GM18498 (cell line): ENCODE measurements at regions not wholly inside any gene's neighbourhood (a gene's known extent, or its start where the extent isn't known, plus 50 kb on each side); places are given as distances from the start of the nearest gene placed in this dataset.

ENCODE experiments used
- ATAC-seq: cut with Tn5 transposase; IDR thresholded peaks from one replicate; pipeline ENCODE4 v1.9.1; 2021; ENCODE audit warnings: mild to moderate bottlenecking, moderate library complexity; ENCODE audit not compliant: unreplicated experiment

GRCh38 chr4:95674521-95674981 is 125.8 kb upstream of the UNC5C start:
- no peak for ATAC-seq

GRCh38 chr4:95672811-95673210 is 124.0 kb upstream of the UNC5C start:
- ATAC-seq = no peak

- no peak for ATAC-seq
These were observed 111.9 kb upstream of the UNC5C start for GRCh38 chr4:95660719-95661118.

- no peak for ATAC-seq
These were observed 103.1 kb upstream of the UNC5C start for GRCh38 chr4:95651891-95652290.

- no peak for ATAC-seq
These were observed 95.6 kb upstream of the UNC5C start for GRCh38 chr4:95644417-95644816.

GRCh38 chr4:95643627-95644026 is 94.9 kb upstream of the UNC5C start:
- no peak for ATAC-seq

GRCh38 chr4:95641571-95641970 is 92.8 kb upstream of the UNC5C start:
- ATAC-seq = no peak

GRCh38 chr4:95640311-95640710 is 91.5 kb upstream of the UNC5C start:
- ATAC-seq = no peak

- ATAC-seq = no peak
These were observed 90.2 kb upstream of the UNC5C start for GRCh38 chr4:95638920-95639501.

- no peak for ATAC-seq
These were observed 88.3 kb upstream of the UNC5C start for GRCh38 chr4:95637043-95637600.

- no peak for ATAC-seq
These were observed 87.3 kb upstream of the UNC5C start for GRCh38 chr4:95636061-95636460.

GRCh38 chr4:95627709-95628108 is 78.9 kb upstream of the UNC5C start:
- ATAC-seq = no peak

- ATAC-seq = no peak
These were observed 78.3 kb upstream of the UNC5C start for GRCh38 chr4:95627024-95627605.

GRCh38 chr4:95625020-95625419 is 76.2 kb upstream of the UNC5C start:
- no peak for ATAC-seq

- no peak for ATAC-seq
These were observed 71.0 kb upstream of the UNC5C start for GRCh38 chr4:95619525-95620443.

GRCh38 chr4:95614684-95615205 is 66.0 kb upstream of the UNC5C start:
- ATAC-seq = no peak

- ATAC-seq = no peak
These were observed 61.3 kb upstream of the UNC5C start for GRCh38 chr4:95610061-95610569.

- no peak for ATAC-seq
These were observed 58.0 kb upstream of the UNC5C start for GRCh38 chr4:95606739-95607138.

- ATAC-seq = no peak
These were observed 54.6 kb upstream of the UNC5C start for GRCh38 chr4:95603393-95603792.

- ATAC-seq = no peak
These were observed 54.1 kb upstream of the UNC5C start for GRCh38 chr4:95602872-95603271.

- ATAC-seq = no peak
These were observed 52.6 kb upstream of the UNC5C start for GRCh38 chr4:95601356-95601755.
